ENCODE measurements at regions not wholly inside any gene's neighbourhood (a gene's known extent, or its start where the extent isn't known, plus 50 kb on each side); places are given as distances from the start of the nearest gene placed in this dataset.

DNA sequence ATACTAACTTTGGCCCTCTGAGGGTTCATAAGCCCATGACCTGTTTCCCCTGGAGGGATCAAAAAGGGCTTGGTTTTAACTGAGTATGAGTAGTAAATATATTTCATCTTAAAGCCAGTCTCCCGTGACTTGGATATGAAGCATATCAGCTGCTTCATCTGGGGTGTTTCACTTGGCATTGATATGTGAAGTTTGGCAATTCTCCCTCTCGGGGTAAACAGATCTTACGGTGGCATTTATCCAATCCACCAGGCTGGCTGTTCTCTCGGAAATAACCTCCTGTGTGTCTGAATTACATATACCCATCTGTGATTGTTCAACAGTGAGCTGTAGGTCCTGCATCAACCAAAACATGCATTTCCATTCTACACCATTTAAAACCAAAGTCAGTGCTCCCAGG is 130.7 kb downstream of the ADAM29 start:
- TF ChIP-seq POLR2A (IDR thresholded peaks at IDR 0.05; ENCODE audit: low read length): no peak
- TF ChIP-seq GATA1 (IDR thresholded peaks at IDR 0.05; ENCODE audit: low read depth, low read length): no peak

All from erythroblast (primary cell).